HG02588 (cell line): ENCODE measurements at regions not wholly inside any gene's neighbourhood (a gene's known extent, or its start where the extent isn't known, plus 50 kb on each side); places are given as distances from the start of the nearest gene placed in this dataset.

Experiments
- ATAC-seq: cut with Tn5 transposase; IDR thresholded peaks from one replicate; pipeline ENCODE4 v1.9.1; 2021; ENCODE audit warnings: mild to moderate bottlenecking, moderate library complexity; ENCODE audit not compliant: unreplicated experiment

DNA sequence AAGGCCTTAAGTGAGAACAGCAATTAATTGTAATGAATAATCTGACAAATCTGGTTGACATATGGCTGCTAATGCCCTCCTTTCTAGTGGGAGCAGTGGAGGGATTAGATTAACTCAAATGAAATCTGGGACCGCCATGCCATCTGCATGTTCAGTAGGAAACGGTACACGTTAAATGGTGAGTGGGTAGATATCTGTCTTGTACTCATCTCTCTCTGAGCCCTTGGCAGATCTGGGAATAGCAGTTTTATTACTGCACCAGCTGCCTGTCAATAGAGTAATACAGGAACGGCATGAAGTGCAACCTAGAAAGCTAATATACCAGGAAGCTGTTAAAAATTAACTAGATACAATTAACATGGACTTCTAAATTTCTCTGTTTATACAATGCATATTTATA lies 258.8 kb downstream of the GPD2 start:
- no peak for ATAC-seq

DNA sequence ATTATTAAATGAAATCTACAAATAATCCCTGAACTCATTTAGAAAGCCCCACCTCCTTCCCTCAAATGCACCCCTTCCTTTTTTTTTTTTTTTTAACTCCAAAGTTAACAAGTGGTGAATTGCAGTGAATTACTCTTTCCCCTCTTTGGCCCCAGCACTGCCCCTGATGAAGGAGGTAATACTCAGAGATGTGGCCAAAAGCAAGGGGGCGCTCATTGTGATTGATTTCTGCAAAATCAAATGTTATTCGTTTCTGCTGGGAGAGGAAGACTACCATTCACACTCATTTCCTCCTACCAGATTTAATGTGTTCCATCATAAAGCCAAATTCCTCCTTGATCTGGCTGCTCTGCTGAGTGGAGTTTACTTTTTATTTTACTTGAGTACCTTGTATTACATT lies 259.4 kb downstream of the GPD2 start:
- no peak for ATAC-seq

DNA sequence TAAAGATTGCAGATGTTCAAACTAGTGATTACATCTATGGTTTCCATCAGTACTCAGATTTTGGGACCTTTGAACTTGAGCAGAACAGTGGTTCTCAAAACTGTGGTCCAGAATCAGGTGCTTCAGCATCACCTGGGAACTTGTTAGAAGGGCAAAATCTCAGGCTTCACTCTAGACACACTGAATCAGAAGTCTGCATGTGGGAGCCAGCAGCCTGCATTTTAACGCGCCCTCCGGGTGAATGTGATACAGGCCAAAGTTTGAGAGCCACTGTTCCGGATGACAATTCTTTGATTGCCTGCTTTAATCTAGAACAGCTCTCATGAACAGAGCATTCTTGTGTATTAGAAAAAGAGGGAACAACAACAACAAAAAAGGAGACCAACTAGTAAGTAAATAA lies 261.7 kb downstream of the GPD2 start:
- no peak for ATAC-seq

DNA sequence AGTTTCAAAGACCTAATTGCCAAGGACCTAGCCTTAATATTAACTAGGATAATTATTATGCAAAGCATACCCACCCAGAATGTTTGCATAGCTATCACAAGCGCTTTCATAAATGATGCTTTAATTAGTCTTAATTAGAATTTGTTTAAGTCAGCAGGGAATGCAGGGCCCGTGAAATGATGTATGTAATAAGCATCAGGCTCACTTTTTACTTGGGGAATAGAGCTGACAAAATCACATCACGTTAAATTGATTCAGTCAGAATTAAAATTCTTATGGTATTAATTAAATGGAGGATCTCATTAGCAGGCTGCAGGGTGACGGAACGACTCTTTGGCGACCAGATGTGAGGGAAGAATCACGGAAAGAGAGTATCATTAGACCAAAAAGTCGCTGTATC lies 264.5 kb downstream of the GPD2 start:
- ATAC-seq, result no peak

DNA sequence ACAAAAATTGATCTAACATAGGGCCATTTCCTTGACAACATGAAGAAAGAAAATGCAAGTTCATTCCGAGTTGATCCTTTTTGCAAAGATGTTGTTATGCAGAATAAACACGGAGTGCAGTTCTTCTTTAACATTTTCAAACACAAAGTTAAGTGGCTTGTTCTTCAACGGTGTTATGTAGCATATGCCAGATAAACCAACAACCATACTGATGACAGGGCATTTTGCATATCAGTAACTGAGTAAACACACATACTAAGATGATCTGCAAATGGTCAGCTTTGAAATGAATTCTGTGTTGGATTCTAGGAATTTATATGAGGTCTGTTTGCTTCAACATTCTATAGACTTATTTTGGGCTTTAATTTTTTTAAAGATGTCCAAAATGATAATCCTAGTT lies 266.4 kb downstream of the GPD2 start:
- no peak for ATAC-seq

DNA sequence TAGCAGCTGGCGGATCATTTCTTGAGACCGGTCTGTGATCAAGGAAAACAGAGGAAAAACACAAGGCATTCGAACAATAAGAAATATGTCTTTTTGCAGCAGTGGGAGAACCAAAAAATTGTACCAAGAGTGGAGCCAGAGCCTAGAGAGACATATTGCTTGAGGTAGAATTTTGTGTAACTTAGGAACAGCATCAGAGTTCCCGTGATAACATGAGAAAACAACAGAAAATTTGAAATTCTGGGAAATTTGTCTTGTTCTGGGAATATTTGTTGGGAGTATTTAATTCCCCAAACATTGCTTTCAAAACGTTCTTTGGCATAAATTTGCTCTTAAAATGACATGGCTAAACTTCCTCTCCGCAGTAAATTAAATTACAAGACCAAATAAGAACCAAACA lies 267.5 kb downstream of the GPD2 start:
- no peak for ATAC-seq

DNA sequence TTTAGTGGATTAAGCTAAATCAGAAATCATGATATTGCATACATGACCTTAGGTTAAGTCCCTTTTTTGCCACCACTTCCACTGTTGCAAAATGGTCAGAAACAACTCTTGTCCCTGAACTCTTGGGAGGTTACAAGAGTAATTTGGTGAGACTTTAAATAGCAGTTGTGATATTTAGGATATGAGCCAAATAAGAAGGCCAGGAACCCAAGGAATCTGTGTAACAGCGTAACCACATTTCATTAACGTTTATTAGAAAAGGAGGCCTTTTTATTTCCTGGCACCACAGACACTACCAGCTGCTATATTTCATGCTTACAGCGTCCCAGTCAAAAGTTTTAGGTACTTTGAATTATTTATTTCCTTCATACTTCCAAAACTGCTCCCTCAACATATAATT lies 268.0 kb downstream of the GPD2 start:
- no peak for ATAC-seq

DNA sequence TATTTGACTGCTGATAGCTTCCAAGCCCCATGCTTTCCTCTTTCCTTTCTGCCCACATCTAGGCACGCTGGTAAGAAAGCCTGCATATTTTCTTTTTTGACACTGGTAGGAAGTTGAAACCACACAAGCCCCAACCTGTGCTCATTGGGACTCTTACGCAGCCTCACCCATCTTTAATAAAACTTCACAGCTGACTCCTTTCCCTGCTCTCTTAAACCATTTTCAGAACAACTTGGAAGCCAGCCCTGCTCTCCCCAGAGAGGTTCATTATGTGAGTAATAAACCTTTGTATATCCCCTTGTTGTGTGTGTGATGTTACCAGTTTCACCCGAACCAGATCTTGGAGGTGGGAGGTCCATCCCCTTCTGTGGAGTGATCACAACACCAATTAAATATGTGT lies 268.4 kb downstream of the GPD2 start:
- ATAC-seq, result no peak

DNA sequence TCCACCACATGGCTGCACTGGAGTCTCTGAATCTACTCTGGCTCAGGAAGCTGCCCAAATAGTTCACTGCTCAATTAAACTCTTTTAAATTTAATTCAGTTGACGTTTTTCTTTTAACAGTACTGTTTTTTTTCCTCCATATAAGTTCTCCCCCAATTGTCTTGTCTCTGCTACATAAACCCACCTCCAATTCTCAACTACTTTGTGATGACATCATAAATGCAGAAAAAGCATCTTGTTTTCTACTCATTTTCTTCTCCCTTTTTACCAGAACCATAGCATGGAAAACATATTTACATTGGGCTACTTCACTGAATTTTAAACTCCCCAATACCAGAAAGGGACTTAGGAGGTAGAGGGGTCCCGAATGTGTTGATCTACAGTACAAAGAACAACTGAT lies 270.4 kb downstream of the GPD2 start:
- ATAC-seq, result no peak

DNA sequence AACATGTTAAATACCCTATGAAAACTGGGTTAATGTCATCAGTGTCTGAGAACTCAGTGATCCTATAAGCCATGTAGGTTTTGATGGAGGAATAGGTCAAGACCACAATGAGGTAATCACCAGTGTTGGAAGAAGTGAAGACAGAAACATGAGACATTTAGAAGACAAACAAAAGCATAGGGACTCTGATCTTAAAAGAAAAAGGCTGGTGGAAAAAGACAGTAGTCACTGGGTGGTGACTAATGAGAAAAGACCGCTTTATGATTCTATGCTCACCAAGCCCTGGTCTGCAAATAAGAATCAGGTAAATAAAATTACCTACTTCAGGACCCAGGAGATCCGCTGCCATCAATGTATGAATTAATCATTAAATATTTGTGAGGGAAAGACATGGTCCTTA lies 271.9 kb downstream of the GPD2 start:
- no peak for ATAC-seq

DNA sequence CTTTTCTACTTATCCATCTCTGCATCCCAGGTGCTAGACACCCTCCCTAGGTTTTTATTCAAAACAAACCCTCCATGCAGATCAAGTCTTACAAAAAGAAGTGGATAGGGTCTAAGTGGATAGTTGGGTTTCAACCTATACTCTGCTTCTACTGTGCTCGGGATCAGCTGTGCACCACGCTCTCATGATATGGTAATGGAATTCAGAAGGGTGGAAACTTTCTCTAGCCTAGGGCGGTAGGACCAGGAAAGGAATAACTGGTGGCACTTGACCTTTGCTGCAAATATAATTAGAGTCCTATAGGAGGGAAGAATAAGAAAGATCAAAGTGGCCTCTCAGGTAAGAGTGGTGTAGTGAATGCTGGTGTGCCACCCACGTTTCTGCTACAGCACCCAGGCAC lies 272.9 kb downstream of the GPD2 start:
- no peak for ATAC-seq

DNA sequence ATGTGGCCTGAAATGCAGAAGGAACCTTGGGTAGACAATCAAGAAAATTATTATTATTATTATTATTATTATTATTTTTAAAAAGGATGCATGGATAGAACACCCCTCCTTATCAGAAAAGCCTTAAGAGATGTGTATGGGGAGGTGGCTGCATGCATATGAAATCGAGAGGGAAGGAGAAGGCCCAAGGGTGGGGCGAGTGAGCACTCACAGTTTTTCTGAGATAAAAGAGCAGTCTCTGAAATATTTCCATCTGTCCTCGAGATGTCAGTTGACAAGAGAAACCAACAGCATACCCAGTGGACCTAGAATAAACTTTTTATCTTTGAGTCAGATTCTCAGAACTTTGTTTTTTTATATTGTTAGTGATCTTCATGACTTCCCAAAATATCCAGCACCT lies 282.9 kb downstream of the GPD2 start:
- no peak for ATAC-seq

DNA sequence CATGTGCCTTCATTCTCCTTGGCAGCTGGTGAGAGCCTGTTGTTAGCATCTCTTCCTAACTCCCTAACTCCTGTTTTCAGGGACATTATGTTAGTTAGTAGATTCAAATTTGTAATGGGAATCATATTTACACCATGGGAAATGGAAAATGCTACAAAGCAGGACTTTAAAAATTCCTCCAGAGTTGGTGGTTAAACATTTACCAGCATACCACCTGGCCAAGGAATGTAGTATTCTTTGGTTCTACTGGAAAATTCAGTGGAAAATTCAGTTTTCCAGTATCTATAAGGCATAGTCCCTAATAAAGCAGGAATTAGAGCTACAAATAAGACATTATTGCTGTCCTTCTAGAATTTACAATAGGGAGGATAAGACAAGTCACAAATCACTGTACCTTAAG lies 291.7 kb downstream of the GPD2 start:
- ATAC-seq, result no peak

DNA sequence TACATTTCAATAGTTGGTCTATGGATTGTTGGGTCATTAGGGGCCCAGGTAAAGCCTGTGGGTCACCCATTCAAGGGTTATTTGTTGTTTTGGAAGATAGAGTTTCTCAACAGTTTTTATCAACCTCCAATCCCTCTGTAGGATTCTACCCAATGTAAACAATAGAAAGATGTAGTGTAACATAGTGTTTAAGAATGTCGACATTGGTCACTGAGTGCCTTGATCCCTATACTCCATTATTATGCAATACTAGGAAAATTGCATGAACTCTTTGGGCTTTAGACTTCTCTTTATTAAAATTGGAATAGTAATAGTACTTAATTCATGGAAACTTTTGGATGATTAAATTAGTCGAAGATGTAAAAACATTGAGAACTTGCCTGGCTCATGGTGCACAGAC lies 292.1 kb downstream of the GPD2 start:
- ATAC-seq, result no peak

DNA sequence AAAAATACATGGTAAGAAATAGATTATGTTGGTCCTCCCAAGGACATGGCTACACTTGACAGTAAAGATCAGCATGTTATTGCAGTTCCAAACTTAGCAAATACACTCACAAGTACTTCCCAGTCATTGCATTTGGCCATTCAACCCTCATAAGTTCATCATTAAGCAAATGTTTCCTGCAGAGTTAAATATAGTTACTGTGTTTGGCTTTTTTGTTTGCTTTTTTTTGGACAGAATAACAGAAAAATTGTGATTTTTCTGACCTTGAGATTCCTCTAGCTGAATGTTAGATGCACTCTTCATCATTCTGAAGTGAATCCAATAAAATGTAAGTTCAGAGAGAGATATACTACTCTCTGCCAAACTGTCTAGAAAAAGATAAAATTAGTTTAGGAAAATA lies 295.3 kb downstream of the GPD2 start:
- no peak for ATAC-seq

DNA sequence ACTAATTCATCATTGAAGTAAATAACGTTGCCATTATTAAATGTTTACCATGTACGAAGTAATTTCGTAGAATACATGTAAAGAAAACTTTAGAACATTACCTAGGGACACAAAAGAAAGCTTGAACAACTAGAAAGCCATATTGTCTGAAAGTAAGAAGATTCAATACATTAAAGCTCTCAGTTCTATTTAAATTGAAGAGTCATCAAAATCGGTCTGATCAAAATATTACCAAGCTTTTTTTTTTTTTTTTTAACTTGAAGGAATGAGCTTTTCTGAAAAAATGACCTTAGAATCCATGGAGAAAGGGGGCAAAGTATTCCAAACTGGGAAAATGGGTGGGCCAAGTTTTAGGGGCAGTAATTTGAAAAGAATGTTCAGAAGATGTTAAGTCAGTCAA lies 300.8 kb downstream of the GPD2 start:
- no peak for ATAC-seq

DNA sequence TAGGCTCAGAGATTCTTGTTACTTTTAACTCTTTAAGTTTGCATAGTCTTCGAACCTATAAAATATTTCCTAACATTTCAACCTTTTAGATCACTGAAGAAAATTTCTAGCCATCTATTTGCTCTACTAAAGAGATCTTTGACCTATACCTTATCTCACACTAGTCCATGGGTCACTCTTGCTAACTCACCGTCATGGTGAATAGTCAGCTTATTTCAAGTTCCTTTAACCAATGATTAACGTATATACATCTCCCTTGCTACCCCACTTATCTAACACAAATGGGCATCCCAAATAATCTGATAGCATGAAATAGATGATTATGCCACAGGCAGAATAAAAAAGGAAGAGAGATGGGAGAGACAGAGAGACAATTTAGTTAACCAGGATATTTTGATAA lies 303.1 kb downstream of the GPD2 start:
- no peak for ATAC-seq

DNA sequence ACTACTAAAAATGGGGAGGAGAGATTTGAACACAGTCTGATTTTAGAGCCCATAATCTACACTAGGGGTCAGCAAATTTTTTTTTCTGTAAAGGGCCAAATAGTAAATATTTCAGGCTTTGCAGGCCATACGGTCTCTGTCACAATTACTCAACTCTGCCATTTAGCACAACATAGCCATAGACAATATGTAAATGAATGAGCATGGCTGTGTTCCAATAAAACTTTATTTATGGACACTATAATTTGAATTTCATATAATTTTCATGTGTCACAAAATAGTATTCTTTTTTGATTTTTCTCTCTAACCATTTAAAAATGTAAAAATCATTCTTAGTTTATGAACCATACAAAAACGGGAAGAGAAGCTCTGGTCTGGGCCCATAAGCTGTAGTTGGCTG lies 309.4 kb downstream of the GPD2 start:
- no peak for ATAC-seq

DNA sequence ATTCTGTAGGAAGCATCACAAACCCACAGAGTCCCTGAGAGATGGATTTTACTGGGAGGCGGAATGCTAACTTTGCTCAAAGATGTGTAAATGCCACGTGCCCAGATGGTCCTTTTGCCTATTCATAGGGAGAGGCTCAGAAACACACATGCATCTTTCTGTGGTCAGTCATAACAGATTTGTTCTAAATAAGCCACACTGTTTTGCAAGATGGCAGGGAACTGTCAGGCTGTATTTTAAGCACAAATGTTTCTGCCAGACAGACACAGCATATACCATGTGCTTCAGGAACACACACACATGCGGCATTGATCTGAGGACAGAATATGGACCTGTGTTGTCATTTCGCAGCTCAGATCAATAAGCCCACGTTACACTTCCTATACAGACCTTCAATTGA lies 312.0 kb downstream of the GPD2 start:
- no peak for ATAC-seq

DNA sequence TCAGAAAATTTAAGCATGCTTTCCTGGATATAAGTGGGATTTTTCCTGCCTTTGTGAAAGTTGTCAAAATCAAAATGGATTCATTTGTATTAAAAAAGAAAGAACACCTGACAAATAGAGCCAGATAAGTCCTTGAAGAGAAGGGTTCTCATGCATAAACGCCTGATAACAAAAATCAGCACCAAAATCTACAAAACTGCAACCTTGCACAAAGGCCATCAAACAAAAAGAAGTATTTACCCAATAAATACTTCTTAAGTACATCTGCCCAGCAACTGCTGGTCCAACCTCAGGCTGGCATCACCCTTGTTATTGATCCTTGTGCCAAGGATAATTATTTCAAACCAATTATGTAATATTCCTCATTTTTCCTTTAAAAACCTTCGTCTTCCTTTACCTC lies 315.9 kb downstream of the GPD2 start:
- no peak for ATAC-seq

DNA sequence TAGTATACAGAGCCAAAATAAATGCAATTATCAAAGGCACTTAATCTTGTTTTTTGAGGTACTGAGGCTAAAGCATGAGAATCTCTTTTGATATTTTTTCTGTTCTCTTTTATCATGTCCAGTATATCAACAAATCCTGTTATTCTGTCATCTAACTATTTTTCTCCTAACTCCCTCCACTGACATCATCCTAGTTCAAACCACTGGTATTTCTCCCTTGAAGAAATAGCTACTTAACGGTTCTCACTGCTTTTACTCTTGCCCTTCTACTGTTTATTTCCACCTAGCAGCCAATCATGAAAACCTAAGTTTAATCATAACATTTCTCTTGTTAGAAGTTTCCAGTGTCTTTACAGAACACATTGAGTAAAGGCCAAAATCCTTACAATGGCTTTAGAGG lies 317.6 kb downstream of the GPD2 start:
- no peak for ATAC-seq

DNA sequence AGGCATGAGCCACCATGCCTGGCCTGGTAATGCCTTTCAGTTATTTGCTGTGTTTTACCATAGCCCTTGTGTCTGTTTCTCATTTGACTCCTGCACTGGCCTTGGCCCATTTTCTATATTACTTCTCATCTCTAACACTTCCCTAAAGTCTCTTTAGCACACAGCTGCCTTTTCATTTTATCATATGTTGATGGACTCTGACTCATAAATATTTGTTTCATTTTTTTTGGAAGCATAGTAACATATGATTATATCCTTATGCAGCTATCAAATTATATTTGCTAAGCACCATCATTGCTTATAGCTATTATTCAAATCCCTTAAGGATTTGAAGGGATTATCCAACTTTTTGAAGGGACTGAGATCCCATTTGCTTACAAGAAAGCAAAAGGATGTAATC lies 320.3 kb downstream of the GPD2 start:
- ATAC-seq, result no peak

DNA sequence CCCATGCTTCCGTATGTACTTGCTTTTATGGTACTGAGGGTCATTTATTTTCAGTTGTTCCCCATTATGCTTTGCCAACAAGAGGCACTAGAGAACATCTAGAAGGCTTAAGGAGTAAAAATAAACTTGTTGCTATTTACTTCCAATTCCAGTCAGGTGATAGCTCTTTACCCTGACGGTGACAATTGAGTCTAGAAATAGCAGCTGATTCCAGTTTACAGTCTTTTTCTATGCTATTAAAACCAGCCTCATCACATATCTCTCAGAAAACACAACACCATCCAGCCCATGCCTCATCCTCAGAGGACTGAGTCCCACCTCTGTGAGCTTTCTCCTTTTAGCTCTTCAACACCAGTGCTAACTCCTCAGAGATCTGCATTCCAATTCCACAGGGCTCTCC lies 327.0 kb downstream of the GPD2 start:
- ATAC-seq, result no peak

DNA sequence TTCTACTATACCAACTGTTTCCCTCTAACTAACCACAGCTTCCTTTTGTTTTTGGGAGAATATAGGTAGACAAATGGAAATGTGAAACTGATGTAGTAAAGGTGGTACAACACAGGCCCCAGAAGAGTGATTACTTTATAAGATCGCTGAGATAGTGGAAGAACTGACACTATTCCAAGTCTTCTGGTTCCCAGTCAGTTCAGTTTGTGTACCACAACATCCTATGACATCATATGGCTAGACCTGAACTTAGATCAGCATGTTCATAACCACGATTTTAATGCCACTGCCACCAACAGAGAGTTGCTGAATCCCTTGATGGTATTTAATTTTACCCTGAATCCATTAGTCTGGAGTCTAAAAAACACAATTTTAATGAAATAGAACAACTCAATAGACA lies 328.9 kb downstream of the GPD2 start:
- no peak for ATAC-seq
